NCI-H526 (cell line): ENCODE measurements at regions not wholly inside any gene's neighbourhood (a gene's known extent, or its start where the extent isn't known, plus 50 kb on each side); places are given as distances from the start of the nearest gene placed in this dataset.
"Not testable (repeated sequence)": the region's sequence is repeated elsewhere in the genome, so short reads cannot be mapped to it uniquely, and the experiment has no call there.

ENCODE experiments used
- DNase-seq, 2 experiments: peaks; one replicate each; lab custom pipeline; 2025; lab: John Stamatoyannopoulos, UW

DNA sequence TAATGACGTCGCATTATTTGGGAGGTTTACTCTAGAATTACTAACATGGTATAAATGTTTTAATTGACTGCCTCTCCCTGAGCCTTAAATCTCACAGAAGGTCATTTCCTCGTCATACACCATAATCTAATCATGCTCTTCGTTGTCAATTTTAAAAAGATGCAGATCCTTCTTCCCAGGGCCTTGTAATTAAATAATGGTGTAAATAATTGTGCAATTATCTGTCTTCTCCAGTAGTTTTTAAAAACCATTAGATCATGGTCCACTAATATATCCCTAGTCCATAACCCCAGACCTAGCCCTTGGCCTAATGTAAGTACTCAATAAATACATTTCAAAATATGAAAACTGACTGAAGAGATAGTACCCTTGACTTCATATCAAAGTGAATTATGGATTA, 181.5 kb upstream of the GNAI1 start:
- DNase-seq, result no peak

- DNase-seq, result no peak
Measured at GRCh38 chr7:79952399-79952798, 182.2 kb upstream of the GNAI1 start.

- DNase-seq, result no peak
Measured at GRCh38 chr7:79951415-79951814, 183.2 kb upstream of the GNAI1 start.

DNA sequence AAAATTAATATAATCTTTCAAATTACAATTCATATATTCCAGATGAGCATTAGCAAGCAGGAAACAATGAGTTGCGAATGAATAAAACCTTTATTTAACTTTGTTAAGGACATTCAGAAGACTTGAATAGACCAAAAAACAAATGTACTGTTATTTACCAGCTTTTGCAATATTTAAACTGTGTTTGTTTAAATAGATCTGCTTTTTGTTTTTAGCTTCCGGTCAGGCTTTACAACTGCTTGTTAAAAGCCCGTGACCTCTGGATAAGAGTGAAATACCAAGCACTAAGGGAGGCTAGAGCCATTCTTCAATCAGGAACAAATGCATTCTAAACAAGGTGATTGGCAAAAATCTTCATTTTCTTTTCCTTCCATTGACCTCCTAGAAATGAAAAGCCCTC, 184.9 kb upstream of the GNAI1 start:
- no peak for DNase-seq

DNA sequence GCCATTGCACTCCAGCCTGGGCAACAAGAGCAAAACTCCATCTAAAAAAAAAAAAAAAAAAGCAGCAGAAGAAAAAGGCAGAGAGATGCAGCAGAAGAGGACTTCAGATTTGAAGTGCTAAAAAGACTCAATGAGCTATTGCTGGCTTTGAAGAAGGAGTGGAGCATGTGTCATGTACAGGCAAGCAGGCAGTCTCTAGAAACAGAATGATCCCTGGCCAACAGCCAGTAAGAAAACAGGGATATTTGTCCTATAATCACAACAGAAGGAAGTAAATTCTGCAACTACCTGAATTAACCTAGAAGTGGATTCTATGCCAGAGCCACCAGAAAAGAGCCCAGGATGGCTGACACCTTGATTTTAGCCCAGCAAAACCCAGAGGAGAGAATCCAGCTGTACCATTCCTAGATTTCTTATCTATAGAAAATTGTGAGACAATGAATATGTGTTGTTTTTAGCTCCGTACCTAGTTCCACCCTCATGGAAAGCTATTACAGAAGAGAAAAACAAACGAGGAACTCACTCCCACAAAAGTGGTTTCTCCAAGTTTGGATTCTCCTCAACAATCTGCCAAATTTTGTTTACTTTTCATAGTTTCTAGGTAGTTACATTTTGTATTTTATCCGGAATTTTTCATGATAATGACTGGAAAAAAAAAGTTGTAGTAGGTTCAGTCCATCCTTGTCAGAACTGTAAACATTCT, 198.2 kb upstream of the GNAI1 start:
- DNase-seq, result no peak

DNA sequence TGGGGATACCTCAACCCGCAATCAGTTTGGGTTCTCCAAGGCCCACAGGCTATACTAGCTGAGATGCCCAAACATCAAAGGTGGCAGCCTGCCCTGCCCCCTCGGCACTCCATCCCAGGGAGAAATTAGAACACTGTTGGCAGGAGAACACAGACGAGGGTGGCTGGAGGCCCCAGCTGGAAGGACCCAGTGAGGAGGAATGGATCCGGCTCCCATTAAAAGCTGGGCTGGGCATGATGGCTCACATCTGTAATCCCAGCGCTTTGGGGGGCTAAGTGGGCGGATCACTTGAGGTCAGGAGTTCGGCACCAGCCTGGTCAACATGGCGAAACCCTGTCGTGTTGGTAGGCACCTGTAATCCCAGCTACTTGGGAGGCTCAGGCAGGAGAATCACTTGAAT, 199.9 kb upstream of the GNAI1 start:
- no peak for DNase-seq

- no peak for DNase-seq
Measured at GRCh38 chr7:79933144-79933543, 201.5 kb upstream of the GNAI1 start.

GRCh38 chr7:79930604-79931003, 204.0 kb upstream of the GNAI1 start:
- no peak for DNase-seq

DNA sequence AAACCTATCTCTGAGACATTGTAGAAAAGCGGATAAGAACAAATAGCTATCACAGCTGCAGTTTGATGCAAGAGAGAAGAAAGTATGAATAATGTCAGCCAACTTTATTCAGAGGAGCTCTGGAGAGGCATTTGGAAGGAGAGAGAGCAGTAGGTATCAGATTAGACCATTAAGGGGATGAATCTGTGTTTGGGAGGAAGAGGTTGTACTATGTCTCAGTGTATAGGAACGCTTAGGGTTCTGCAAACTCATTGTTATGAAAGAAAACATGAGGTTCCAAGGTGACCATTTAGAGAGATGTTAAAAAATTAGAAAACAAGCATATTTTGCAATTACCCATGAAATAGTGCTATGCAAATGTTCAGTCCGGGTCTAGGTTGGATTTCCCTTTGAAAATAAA, 207.5 kb upstream of the GNAI1 start:
- no peak for DNase-seq

GRCh38 chr7:79923953-79924352, 210.7 kb upstream of the GNAI1 start:
- DNase-seq, result no peak

- DNase-seq, result no peak
Measured at GRCh38 chr7:79922894-79923293, 211.7 kb upstream of the GNAI1 start.

DNA sequence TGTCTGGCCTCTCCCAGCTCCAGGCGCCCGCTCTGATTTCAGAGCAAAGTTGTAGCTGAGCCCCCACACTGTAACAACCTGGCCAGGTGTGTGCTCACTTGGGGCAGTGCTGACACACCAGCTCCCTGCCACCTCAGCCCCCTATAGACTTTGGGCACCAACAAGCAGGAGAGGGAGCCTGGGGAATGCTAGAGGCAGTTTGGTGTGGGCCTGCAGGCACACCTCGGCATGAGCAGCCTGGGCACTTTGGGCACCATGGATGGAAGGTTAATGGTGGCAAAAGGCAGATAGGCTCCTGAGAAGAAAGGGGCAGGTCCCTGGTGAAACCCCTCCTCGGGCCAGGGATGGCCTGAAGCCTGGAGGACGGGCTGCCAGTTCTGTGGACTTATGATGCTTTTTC, 212.7 kb upstream of the GNAI1 start:
- no peak for DNase-seq

DNA sequence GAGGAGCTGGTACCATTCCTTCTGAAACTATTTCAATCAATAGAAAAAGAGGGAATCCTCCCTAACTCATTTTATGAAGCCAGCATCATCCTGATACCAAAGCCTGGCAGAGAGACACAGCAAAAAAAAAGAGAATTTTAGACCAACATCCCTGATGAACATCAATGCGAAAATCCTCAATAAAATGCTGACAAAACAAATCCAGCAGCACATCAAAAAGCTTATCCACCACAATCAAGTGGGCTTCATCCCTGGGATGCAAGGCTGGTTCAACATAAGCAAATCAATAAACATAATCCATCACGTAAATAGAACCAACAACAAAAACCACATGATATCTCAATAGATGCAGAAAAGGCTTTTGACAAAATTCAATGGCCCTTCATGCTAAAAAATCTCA, 216.0 kb upstream of the GNAI1 start:
- DNase-seq, result not testable (repeated sequence)

- not testable (repeated sequence) for DNase-seq
Measured at GRCh38 chr7:79915346-79915745, 219.3 kb upstream of the GNAI1 start.

DNA sequence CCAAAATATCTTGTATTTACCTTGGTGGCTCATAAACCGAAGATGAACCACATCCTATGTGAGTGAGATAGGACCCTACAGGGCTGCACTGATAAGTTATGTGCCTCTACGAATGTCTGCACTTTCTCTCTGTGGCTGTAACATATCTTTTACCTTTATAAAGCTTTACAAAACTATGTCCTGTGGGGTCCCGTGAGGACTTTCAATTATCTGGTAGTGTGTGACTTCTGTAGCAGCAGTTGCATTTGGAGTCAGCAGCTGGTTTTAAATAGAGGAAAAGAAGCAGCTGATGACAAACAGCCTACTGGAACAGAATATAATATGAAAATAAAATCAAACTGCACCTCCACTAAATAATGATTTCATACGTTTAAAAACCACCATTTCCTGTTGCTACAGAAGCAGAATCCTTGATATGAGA, 222.4 kb upstream of the GNAI1 start:
- DNase-seq, result no peak

DNA sequence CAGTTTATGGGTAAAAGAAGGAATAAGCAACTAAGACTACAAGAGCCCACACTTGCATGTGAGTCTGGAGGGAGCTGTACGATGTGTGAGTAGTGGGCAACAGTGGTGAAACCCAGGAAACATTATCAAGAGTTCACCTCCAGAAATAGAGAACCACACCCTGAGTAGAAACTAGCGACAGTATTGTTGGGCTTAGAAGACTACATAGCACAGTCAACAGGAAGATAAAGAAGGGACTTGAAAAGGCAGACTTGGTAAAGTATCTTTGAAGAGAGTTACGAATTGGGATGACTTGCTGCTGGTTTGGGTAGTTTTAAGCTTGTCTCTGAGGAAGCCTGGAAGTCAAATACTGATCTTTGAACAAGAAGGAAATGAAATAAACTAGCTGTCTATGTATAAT, 223.2 kb upstream of the GNAI1 start:
- no peak for DNase-seq

- DNase-seq, result no peak
Measured at GRCh38 chr7:79909176-79909575, 225.5 kb upstream of the GNAI1 start.

DNA sequence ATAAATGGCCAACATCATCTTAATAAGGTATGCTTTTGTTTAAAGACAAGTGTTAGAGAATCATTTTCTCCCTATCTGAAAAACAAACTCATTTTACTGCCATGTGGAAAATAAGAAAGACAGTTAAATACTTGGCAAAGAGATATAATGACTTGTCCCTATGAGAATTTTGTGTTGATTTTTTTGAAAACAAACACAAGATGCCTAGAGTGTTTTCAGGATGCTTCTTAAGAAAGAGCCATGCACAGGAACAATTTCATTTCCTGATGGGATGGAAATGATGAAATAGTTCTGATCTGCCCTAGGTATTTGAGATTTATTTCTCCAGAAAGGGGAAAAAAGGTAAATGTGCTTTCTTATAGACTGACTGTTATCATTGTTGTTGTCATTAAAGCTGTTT, 237.5 kb upstream of the GNAI1 start:
- DNase-seq, result no peak

DNA sequence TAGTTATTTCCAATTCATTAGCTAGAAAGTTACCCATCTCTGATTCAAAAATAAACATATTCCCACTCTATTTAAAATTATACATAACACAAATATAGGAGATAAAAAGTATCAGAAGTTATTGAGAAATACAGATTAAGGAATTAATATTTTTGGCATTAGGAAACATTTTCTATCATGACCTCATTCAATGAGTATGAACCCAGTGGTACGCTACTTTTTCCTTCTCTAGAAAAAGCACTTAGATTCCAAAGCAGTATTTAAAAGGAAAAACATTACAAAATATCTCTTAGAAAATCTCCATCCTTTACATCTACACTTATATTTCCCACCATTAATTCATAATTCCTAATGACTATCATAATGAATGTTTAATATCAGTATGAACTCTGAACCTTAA, 240.6 kb upstream of the GNAI1 start:
- DNase-seq, result no peak

DNA sequence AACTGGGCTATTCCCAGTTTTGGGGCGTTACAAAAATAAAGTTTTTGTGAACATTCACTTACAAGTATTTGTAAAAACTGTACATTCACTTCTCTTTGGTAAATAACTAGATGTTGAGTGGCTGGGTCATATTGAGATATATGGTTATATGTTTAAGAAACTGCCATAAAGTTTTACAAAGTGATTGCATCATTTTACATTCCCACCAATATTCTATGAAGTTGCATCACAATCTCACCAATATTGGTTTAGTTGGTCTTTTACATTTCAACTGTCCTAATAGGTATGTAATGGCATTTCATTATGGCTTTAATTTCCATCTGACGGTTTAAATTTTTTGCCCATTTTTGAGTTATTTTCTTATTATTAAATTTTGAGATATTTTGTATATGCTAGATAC, 251.7 kb upstream of the GNAI1 start:
- no peak for DNase-seq

DNA sequence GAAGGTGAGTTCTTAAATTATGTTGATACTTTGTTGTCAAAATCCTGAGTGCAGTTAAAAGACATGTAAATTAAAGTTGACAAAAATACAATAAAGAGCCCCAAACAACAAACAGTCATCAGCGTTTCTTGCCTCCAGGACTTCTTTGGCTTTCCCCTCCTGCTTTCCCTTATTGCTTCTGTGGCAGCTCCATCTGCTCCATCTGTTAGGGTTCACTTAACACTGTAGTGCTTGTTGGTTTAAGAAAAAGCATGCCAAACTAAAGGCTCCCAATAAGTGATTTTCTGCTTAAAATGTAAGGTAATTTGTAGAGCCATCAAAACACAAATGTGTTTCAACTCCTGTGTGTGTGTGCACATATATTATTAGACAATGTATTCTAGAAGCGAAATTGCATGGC, 254.3 kb upstream of the GNAI1 start:
- DNase-seq, result no peak

DNA sequence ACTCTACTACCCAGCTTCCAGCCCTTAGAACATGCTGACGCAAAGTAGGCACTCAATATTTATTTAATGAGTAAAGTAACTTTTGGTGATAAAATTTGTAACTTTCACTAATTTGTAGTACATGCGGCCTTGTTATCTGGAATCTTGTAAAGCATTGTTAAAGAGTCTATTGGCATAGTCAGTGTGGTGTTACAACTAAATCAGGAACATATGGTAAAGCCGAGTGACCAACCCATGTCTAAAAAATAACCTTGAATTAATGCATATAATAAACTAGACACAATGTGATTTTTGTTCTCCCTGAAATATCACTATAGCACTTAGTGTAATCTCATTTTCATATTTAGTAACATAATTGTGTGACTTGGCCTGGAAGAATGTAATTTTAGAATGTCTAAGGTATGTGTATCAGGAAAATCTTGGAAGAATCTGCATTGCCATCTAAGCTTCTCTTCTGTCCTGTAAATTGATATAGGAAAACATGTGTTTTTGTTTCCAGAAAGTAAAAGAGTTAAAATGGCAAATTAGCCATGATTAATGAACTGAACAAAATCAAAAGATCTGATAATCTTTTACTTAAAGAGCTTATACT, 256.7 kb upstream of the GNAI1 start:
- DNase-seq, result no peak

GRCh38 chr7:79876848-79877252, 257.8 kb upstream of the GNAI1 start:
- DNase-seq, result no peak

GRCh38 chr7:79874797-79875196, 259.8 kb upstream of the GNAI1 start:
- no peak for DNase-seq
